ENCODE measurements at regions not wholly inside any gene's neighbourhood (a gene's known extent, or its start where the extent isn't known, plus 50 kb on each side); places are given as distances from the start of the nearest gene placed in this dataset.

DNA sequence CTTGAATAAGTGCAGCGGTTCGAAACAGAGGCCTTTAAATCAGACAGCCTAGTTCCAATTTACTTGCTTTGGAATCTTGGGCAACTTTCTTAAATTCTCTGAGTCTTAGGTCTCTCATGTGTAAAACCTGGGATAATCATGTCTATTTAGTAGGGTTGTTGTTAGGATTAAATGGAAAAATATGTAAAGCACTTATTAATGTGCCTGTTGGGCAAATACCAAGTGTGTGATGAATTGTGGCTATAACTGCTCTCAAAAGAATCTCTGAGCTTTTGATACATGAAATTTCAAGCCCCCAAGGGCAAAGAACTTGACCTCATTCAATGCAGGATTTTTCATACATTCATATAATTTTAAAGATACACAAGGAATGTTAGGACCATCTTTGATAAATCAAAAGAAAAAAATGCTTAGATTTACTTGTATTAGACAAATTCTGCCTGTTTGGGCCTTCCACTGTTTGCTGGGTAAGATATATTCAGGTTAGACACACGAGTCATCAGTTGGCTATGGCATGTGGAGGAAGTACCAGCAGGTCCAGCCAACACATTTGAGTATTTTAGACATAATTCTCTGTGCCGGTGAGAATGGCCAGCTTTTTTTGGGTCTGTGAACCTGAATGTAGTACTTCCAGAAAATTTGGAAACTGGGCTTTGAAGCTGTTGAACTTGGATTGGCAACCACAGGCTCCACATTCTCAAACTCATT, 241.4 kb upstream of the CNKSR2 start:
- TF ChIP-seq RNF2 (IDR thresholded peaks at IDR 0.05; ENCODE audit: borderline replicate concordance, low read depth) (no peak), POLR2A (IDR thresholded peaks at IDR 0.05; ENCODE audit: low read length) (no peak), NFE2L2 (conservative IDR thresholded peaks at IDR 0.05; ENCODE audit: low read length) (no peak), CHD4 (IDR thresholded peaks at IDR 0.05; ENCODE audit: borderline replicate concordance) (no peak), FOSL2 (IDR thresholded peaks at IDR 0.05) (no peak), FOSL2 (CRISPR knock-in tag; IDR thresholded peaks at IDR 0.05) (no peak), EP300 (IDR thresholded peaks at IDR 0.05) (no peak), CHD2 (IDR thresholded peaks at IDR 0.05; ENCODE audit: low read length, partially characterized antibody) (no peak), RAD21 (conservative IDR thresholded peaks at IDR 0.05 in 1 of 2, IDR thresholded peaks at IDR 0.05 in 1 of 2) (no peak), CTCF (IDR thresholded peaks at IDR 0.05) (no peak), GATA3 (IDR thresholded peaks at IDR 0.05; ENCODE audit: borderline replicate concordance) (no peak), CEBPB (IDR thresholded peaks at IDR 0.05) (no peak), REST (IDR thresholded peaks at IDR 0.05) (no peak)
- TF ChIP-seq, protein P1, sequence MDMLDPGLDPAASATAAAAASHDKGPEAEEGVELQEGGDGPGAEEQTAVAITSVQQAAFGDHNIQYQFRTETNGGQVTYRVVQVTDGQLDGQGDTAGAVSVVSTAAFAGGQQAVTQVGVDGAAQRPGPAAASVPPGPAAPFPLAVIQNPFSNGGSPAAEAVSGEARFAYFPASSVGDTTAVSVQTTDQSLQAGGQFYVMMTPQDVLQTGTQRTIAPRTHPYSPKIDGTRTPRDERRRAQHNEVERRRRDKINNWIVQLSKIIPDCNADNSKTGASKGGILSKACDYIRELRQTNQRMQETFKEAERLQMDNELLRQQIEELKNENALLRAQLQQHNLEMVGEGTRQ (IDR thresholded peaks at IDR 0.05), result no peak
- TF ChIP-seq, protein P2, sequence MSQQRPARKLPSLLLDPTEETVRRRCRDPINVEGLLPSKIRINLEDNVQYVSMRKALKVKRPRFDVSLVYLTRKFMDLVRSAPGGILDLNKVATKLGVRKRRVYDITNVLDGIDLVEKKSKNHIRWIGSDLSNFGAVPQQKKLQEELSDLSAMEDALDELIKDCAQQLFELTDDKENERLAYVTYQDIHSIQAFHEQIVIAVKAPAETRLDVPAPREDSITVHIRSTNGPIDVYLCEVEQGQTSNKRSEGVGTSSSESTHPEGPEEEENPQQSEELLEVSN (IDR thresholded peaks at IDR 0.05; ENCODE audit: borderline replicate concordance, low read depth), result no peak

Data from A549 (cell line).